Heart right ventricle (tissue), 16 donors: ENCODE measurements at regions not wholly inside any gene's neighbourhood (a gene's known extent, or its start where the extent isn't known, plus 50 kb on each side); places are given as distances from the start of the nearest gene placed in this dataset.

Experiments
- ATAC-seq, 8 donors: fragments of 200-7000 bp; cut with Tn5 transposase; one replicate each; pipeline ENCODE4 v1.9.1; 2020; ENCODE audit warnings: mild to moderate bottlenecking in 8 of 8, moderate library complexity in 8 of 8, moderate number of reproducible peaks in 1 of 8
- DNase-seq, 2 donors: peaks; one replicate each; pipeline ENCODE4 v3.0.0-alpha.2; 2020
- H3K27ac ChIP-seq, 10 donors: fragments of 200-600 bp; sonication (generic) in 2 of 10; one replicate each; pipeline versions ENCODE4 v1.5.0 to v1.8.0; 2020 to 2022; ENCODE audit warnings: mild to moderate bottlenecking in 3 of 10
- H3K27me3 ChIP-seq, 7 donors: fragments of 200-600 bp; one replicate each; pipeline ENCODE4 v1.8.0; 2021 to 2022; ENCODE audit warnings: mild to moderate bottlenecking in 2 of 7
- H3K36me3 ChIP-seq, 9 donors: fragments of 200-600 bp; sonication (generic) in 1 of 9; one replicate each; pipeline versions ENCODE4 v1.5.0 to v1.8.0; 2020 to 2022; ENCODE audit warnings: mild to moderate bottlenecking in 2 of 9
- H3K4me1 ChIP-seq, 9 donors: fragments of 200-600 bp; sonication (generic) in 1 of 9; one replicate each; pipeline versions ENCODE4 v1.5.0 to v1.8.0; 2020 to 2022; ENCODE audit warnings: mild to moderate bottlenecking in 4 of 9
- H3K4me3 ChIP-seq, 10 donors: fragments of 200-600 bp; sonication (generic) in 2 of 10; one replicate each; pipeline versions ENCODE4 v1.5.0 to v1.8.0; 2020 to 2022; ENCODE audit warnings: mild to moderate bottlenecking in 7 of 10, moderate library complexity in 2 of 10
- H3K9me3 ChIP-seq, 11 donors: fragments of 200-600 bp in 10 of 11; sonication (generic) in 2 of 11; one replicate each; pipeline versions ENCODE4 v1.5.0 to v1.8.0; 2013 to 2022; ENCODE audit warnings: mild to moderate bottlenecking in 2 of 11, control low read depth in 1 of 11, moderate library complexity in 1 of 11
- CTCF ChIP-seq, 9 donors: fragments of 200-600 bp; sonication (generic) in 2 of 9; IDR thresholded peaks; one replicate each; pipeline versions ENCODE4 v1.5.0 to v1.8.0; 2021 to 2022; ENCODE audit warnings: antibody characterized with exemption in 9 of 9, mild to moderate bottlenecking in 5 of 9, moderate library complexity in 1 of 9
- WGBS, 2 donors: extraction: QIAGEN DNeasy Blood & Tissue Kit; methylation state at CpG; one replicate each; pipeline ENCODE4 v1.1.7; 2013; ENCODE audit warnings: inconsistent platforms in 1 of 2; 5-methylcytosine and 5-hydroxymethylcytosine counted together
- intact Hi-C, 10 donors: fragments of 100-400 bp; cut with DNase I; formaldehyde crosslinking; loops; one replicate each; pipeline versions ENCODE4 v1.11.1 to v1.14.2; 2022
- donor health status: Arrhythmogenic right ventricular cardiomyopathy.
- donor health status: ischemic (EF 13 %, LVEDD 7.1; RV severe dilation, severe dysfunction).
- donor health status: healthy with polysubstance abuse.
- donor health status: DM: no; HTN: yes; CAD: no.
- donor health status: DM: no; HTN: no; CAD: no.
- donor health status: ischemic (EF 25% LVEDD 6.9; RV normal size, moderate dysfunction).
- donor health status: ischemic (EF 25% LVEDD 5.7; RV mildly dilated, moderate dysfunction).
- donor health status: healthy.
- donor health status: DM: yes; HTN: yes; CAD: no.
- donor health status: Ischemic cardiomyopathy.
- donor health status: ischemic (EF 35%, LVEDD 5.7; RV mildly dilated, moderate dysfunction).
- donor health status: nonischemic (EF 11% LVEDD 7.7; RV severe dilation, severe dysfunction).
- donor health status: DM: yes; HTN: yes; CAD: no.
- donor health status: PGD.
- donor health status: ischemic (EF 29% LVEDD 5.4; RV normal size, mild dysfunction).
- donor health status: nonischemic (EF 23%, LVEDD 6.1; RV moderate dilation, normal function).

- ATAC-seq (no peak), DNase-seq (no peak)
- intact Hi-C loops: no loop called here
- Histone ChIP-seq H3K27me3 (peaks cover 0 to 26% (median 3%) of the 10 kb centered on the region in 7 donors), H3K4me1 (no peaks in the 10 kb centered on the region), H3K4me3 (no peak overlapping the region), H3K27ac (no peak overlapping the region), H3K9me3 (peaks cover 0 to 14% (median 0%) of the 10 kb centered on the region in 11 donors), H3K36me3 (no peaks in the 10 kb centered on the region)
- TF ChIP-seq CTCF (IDR thresholded peaks at IDR 0.05): no peak
- WGBS, 2 donors: 93 to 100% methylated on average over 1 of the region's 1 CpG
Observed at GRCh38 chr10:121323443-121323842, 274.8 kb downstream of the FGFR2 start.

- Histone ChIP-seq H3K4me1 (no peaks in the 10 kb centered on the region), H3K36me3 (no peaks in the 10 kb centered on the region), H3K27me3 (peaks cover 0 to 26% (median 3%) of the 10 kb centered on the region in 7 donors), H3K9me3 (peaks cover 0 to 4% (median 0%) of the 10 kb centered on the region in 11 donors), H3K4me3 (no peak overlapping the region), H3K27ac (no peak overlapping the region)
- DNase-seq (no peak), ATAC-seq (no peak)
- intact Hi-C loops: no loop called here
- TF ChIP-seq CTCF (IDR thresholded peaks at IDR 0.05): no peak
- 80 to 81% methylated on average over 7 of the region's 7 CpGs for WGBS, 2 donors
Observed at GRCh38 chr10:121324678-121325213, 273.5 kb downstream of the FGFR2 start.

- ATAC-seq (no peak), DNase-seq (no peak)
- intact Hi-C loops: no loop called here
- no peak overlapping the region for H3K4me3 ChIP-seq
- H3K9me3 ChIP-seq: peaks cover 0 to 4% (median 0%) of the 10 kb centered on the region in 11 donors
- peaks cover 0 to 19% (median 3%) of the 10 kb centered on the region in 7 donors for H3K27me3 ChIP-seq
- no peak for TF ChIP-seq CTCF (IDR thresholded peaks at IDR 0.05)
- H3K4me1 ChIP-seq: no peaks in the 10 kb centered on the region
- no peak overlapping the region for H3K27ac ChIP-seq
- no peaks in the 10 kb centered on the region for H3K36me3 ChIP-seq
- WGBS, 2 donors: 82 to 89% methylated on average over 5 of the region's 5 CpGs
Observed at GRCh38 chr10:121325490-121326231, 272.6 kb downstream of the FGFR2 start.

GRCh38 chr10:121326905-121327304, 271.3 kb downstream of the FGFR2 start:
- Histone ChIP-seq H3K4me1 (no peaks in the 10 kb centered on the region), H3K9me3 (peaks cover 0 to 4% (median 0%) of the 10 kb centered on the region in 11 donors), H3K36me3 (no peaks in the 10 kb centered on the region), H3K27me3 (peaks cover 0 to 17% (median 3%) of the 10 kb centered on the region in 7 donors), H3K27ac (no peak overlapping the region), H3K4me3 (no peak overlapping the region)
- 76 to 81% methylated on average over 4 of the region's 4 CpGs for WGBS, 2 donors
- no peak for TF ChIP-seq CTCF (IDR thresholded peaks at IDR 0.05)
- DNase-seq: no peak
- ATAC-seq: no peak
- intact Hi-C loops: no loop called here
